ENCODE measurements at regions not wholly inside any gene's neighbourhood (a gene's known extent, or its start where the extent isn't known, plus 50 kb on each side); places are given as distances from the start of the nearest gene placed in this dataset.
"Not testable (repeated sequence)": the region's sequence is repeated elsewhere in the genome, so short reads cannot be mapped to it uniquely, and the experiment has no call there.

DNA sequence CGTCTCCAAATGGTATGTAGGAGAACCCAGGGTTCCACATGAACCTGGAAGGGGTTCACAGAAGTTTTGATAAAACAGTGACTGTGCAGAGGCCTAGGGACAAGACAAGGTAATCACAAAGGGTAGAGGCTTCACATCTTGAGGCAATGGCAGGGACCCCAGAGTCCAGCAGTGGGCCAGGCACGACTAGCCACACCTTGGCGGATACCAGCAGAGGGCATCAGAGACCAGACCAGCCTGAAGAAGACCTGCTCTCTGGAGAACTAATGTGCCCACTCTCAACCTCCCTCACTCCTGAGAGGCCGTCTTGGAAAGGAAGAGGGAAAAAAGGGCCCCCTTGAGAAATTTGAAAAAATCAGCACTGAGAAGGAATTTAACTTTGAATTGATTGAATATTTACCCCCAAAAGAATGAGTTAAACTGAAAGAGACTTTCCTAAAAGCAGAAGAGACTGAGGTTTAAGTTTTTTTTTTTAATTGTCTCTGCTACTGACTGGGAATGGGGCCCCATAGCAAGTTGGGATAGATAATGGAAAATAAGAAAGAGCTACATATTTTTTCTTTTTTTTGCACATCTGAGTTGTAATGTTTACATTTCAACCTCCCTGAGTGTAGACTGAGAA lies 243.8 kb upstream of the JADE1 start:
- DNase-seq (ENCODE audit: low spot score): peak; percentile 48

DNA sequence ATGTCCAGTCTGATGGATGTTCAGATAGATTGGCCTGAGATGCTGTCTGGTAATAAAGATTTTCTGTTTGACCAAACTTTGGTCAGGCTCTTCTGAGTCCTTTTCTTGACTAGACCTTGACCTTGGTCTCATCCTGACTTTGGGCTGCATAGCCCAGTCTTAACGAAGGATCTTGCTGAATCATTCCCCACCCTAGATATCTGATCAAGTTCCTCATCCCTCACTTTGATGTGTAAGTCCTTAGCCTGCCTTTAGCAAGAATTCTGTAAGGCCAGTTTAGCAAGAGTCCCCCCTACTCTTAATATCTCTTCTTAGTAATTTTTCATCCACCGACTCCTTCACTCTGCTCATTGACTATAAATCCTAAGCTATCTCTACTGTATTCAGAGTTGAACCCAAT lies 244.4 kb upstream of the JADE1 start:
- DNase-seq (ENCODE audit: low spot score): no peak

DNA sequence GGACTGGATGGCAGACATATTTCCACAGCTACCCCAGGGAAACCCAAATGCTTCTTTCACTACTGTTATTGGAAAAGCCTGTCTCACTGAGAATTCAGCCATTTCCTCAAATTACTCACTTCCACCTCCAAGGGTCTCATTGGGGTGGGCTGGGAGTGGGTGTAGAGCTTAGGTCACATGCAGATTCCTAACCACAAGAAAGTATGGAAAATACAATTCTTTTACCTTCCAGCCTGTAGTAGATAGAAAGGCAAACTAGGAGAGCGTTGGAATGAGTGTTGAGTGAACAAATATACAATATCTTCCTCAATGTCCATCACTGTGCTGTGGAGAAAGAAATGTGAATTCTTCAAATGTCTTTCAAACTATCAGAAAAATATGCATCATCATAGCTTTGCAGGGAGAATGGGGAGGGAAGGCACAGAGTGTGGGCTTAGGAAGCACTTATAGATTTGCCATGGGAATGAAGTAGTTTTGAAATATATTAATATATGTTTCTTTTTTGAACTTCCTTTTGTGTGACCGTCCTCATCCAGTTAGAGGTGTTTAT lies 245.3 kb upstream of the JADE1 start:
- DNase-seq (ENCODE audit: low spot score): no peak

DNA sequence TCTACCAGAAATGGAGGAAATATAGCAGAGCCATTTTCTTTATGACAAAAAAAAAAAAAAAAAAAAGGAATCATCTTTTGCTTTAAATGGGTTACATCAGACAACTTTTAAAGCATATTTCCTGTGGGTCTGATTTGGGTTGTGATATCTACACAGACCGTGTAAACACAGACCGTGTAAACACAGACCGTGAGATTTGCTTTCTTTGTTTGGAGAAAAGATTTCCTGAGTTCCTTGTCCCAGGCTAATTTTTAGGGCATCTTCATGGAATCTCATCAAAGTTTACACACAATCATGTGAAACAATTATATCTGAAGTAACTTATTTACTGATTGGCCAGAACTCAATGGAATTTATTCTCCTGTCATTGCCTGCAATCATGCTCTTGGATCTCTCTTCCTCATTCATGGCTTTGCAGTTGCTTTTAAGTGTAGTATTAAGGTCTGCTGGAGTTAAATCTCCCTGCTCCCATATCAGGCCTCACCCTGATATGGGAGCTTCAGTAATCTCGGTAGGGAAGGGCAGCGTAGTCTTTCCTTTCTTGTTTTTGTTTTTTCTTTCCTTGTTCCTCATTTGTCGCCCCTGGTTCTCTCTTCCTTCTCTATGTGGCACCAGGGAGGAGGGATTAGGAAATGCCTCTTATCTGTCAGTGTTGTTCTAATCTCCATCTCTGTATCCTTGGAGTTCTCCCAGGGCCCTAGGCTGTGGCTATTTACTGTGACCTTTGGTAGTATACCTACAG lies 248.6 kb upstream of the JADE1 start:
- DNase-seq (ENCODE audit: low spot score): no peak

DNA sequence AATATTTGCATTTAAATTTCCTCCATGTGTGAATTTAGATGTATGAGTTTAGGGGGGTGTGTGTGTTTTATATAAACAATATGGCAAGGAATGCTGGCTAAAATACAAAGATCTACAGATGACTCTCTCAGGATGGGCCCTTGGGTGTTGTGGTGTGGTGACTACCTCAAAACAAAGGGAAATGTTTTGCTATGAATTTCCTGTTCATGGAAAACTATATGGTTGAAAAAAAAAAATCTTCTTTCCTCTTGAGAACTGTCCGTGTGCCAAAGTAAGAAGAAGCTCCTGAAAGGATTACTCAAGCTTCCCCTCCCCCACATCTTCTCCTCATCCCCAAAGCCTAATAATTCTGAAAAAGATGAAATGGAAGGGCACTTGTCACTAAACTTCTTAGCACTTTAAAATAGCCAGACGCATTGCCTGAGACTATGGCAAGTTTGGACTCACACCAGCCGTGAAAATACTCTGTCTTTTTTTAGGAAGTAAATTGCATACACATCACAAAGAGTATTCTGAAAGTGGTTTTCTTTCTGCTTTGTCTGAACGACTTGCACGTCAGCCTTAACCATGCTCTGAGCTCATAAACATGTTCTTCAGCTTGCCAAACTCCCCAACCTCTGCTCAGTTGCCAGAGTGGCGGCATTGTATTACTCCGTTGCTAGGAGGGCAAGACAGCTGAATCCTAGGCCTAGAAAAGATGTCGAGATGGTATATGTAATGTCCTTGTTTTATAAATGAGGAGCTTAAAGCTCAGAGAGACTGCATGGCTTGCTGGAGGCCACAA lies 250.4 kb upstream of the JADE1 start:
- no peak for DNase-seq (ENCODE audit: low spot score)

DNA sequence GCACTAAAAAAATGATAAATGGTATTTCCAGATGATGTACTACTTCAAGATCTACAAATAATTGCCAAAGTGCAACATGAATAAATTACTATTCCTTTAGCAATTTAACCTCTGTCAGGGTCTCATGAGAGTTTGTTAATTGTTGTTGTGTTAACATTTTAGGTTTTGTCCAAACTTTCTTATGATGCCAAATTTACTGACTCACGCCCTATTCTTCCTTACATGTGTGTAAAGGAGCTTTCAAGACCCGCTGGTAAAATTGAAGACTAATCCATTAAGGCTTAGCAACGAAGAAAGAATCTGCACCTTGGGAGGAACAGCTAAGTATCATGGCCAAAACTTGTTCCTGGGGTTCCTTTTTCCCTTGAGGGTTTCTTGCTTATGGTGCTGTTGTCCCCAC lies 252.7 kb upstream of the JADE1 start:
- no peak for DNase-seq (ENCODE audit: low spot score)

DNA sequence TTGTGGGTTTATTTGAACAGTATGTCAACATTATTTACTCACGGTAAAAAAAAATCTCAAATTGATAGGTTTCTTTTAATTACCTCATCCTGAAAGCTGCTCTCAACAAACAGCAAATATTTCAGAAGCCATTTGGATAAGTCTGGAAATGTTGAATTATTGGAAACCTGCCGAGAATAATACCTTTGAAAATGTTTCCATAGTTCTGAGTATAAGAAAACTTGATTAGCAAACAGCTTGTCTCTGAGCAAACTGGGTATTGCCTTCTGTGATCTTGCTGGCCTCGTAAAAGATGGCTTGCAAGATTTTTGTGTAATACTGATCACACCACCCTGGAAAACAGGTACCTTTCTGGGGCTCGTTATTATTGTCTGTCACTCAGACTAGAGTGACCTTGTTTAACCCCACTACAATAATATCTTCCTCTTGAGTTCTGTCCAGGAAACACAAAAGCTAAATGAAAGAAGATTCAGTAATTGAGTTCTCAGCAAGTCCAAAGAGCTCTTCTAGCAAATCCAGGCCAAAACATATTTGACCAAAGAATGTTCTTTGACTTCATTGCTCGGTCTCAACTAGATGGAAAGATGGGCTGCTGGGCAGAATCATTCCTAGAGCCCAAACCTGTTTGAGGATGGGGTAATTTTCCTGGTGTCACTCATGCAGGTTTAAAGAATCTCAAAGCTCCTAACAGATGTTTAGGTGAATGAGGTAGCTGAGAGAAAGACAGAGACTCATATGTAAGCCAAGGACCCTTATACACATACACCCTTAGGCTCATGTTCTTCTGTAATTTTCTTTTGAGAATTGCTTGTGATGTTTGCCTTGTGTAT lies 255.6 kb upstream of the JADE1 start:
- no peak for DNase-seq (ENCODE audit: low spot score)

DNA sequence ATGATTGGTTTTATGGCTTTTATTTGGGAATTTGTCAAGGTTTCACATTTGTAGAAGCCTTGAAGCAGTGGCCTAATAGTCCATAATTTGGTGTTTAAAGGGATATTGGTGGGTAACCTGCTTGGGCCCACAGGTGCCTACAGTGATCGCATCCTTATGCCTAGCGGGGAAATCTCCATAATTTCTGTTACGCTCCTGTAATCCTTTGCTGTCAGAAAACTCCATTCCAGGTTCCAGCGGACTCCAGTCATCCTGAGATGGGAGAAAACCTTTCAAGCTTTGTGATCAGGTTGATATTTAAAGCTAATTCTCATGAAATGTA lies 257.0 kb upstream of the JADE1 start:
- DNase-seq (ENCODE audit: low spot score): no peak

DNA sequence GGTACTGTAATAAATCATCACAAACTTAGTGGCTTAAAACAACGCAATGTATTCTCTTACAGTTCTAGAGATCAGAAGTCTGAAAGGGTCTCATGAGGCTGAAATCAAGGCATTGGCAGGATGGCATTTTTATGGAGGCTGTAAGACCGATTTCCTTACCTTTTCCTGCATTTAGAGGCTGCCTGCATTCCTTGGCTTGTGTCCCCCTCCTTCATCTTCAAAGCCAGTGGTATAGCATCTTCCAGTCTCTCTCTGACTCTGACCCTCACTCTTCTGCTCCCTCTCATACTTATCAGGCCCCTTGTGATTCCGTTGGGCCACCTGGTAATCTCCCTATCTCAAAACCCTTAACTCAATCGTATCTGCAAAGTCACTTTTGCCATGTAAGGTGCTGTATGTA lies 258.2 kb upstream of the JADE1 start:
- DNase-seq (ENCODE audit: low spot score): no peak

DNA sequence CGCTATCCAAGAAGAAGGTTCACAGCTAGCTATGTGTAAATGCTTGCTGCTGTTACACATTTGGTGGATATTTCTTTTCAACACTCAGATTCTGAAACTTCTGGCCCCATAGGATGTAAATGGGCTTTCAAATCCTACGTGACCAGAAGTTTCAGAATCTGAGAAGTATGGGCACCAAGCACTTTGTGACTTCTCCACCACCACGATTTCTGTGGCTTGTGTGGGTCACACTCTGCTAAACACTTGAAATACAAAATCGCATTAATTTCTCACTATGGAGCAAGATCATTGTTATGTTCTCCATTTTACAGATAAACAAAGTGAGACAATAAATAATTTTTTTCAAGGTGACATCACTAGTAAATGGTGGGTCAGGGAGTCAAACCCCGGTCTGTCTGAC lies 259.4 kb upstream of the JADE1 start:
- DNase-seq (ENCODE audit: low spot score): no peak

DNA sequence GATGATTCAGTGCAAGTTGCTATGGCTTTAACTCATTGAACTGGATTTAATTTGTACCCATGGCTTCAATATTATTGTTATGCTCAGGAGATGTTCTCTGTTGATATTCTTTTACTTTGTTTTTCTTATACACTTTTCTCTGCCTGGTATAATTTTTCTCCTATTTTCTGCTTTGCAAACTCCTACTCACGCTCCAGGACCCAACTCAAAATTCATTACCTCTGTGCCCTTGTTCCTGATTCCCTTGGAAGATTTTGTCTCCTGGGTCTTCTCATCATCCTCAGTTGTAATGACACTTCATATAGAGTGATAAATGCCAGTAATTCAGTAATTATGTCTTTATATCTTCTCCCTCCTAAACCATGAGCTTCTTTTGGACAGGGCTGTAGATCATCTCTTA lies 259.9 kb upstream of the JADE1 start:
- no peak for DNase-seq (ENCODE audit: low spot score)

DNA sequence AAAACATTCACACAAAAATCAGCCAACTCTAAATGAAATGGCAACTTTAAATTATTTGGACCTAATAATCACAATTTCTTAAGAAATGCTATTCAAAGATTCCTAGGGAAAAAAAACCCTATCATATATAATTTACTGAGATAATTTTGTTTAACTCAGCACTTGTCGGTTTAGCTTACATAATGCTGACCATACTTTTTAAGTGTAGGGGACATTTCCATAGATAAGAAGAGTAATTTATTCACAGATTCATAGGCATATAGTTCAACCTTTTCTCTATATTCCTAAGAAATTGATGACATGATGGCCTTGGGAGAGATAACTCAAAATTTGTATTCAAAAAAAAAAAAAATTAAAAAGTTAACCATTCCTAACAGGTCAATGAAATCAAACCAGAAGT lies 260.8 kb upstream of the PGRMC2 start:
- no peak for DNase-seq (ENCODE audit: low spot score)

DNA sequence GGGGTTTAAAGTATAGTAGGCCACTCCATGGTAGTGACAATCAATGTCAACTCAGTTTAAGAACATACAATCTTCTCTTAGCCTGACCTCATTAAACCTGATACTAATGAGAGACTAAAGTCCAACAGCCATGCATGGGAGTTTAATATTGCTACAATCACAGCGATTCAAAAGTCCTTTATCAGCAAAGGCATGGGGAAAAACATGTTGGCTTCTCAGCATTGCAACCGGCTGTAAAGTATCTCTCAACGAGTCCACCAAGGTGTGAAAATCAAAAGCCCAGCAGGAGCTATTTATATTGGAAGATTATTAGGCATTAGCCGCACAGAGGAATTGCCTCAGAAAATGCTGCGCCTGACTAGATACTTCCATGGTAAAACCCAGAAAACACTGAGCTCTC lies 256.7 kb upstream of the PGRMC2 start:
- DNase-seq (ENCODE audit: low spot score): no peak

DNA sequence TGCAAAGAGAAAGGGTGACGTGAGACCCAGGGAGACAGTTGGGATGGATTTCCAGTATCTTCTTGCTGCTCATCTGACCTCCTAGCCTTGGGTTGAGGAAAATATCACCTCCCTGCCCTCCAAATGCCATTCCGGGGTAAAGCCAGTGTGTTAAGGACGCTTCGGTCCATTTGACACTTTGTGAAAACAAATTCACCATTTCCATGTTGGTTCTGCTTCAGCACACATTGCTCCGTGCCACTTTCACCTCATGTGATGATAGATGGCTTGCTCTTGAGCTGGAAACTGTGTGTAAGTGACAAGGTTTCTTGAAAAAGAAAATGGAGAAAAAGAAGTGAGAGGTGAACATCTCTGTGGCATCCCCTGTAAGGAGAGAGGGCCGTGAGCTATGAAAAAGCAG lies 256.1 kb upstream of the PGRMC2 start:
- DNase-seq (ENCODE audit: low spot score): no peak

DNA sequence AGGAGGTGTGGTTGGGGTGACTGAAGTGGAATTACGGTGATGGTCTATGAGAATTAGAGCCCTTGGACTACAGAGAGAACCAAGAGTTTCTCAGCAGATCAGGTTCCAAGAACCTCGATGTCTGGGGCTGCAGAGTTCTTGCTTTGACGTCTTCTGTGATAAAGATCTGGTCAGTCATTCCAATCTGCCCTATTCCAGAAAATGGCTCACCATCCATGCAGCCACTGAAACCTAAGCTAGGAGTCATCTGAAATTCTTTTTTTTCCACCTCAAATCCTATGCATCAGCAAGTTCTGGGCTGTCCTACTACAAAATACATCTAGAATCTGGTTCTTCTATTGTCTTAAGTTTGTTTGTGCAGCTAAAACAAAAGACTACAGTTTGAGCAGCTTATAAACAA lies 254.4 kb upstream of the PGRMC2 start:
- no peak for DNase-seq (ENCODE audit: low spot score)

DNA sequence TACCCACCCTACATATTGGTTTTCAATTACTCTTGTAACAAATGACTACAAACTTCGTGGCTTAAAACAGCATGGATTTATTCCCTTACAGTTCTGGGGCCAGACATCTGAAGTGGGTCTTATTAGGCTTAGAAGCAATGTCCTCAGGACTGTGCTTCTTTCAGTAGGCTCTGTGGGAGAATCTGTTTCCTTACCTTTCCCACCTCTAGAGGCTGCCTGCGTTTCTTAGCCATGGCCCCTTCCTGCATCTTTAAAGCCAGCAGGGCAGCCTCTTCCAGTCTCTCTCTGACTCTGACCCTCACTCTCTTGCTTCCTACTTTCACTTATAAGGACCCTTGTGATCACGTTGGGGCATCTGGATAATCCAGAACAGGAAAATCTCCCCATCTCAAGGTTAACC lies 252.5 kb upstream of the PGRMC2 start:
- no peak for DNase-seq (ENCODE audit: low spot score)

DNA sequence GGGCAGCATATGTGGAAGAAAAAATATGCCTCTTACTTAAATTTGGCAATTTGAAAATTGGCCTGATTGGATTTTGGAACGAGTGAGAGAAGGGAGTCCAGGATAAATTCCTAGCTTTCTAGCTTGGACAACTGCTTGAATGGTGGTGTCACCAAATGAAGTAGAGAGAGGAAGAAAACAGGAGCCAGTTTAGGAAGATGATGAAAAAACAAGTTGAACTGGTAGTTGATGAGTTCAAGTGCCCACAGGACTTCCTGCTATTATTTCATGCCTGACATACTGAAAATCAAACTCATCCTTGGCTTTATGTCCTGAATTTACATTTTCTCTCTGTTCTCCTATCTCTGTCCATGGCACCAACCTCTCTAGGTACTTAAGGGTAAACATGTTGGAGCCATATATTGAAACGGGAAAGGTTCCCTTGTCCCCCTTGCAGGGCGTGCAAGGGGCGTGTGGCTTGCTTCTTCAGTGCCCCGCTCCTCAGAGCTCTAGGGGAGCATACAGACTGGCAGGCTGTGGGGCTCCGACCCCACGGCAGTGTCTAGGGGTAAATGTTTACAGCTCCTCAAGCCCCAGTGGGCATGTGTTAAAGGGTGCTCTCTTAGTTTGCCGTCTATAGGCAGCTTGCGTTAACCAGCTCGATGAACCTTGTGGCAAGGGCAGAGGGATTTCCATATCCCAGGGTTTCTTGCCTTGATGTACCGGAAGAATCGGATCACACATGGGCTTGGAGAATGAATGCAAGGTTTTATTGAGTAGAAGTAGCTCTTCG lies 250.7 kb upstream of the PGRMC2 start:
- no peak for DNase-seq (ENCODE audit: low spot score)

DNA sequence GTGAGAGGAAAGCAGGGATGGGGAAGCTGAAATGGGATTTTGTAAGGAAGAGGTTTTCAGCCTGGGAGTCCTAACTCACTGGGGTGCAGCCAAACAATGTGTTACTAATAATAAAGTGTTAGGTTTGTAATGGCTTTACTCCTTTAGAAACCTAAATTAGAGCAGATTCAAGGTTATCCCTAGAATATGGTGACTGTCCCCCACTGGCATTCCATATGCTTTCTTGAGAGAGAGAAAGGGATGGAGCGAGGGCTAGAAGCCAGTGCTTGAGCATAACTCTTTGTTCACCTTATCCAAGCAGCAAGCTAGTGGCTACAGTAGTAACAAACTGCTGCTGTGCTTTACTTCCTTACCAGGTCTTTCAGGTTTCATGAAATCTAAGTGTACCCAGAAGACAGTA lies 249.1 kb upstream of the PGRMC2 start:
- DNase-seq (ENCODE audit: low spot score): no peak

DNA sequence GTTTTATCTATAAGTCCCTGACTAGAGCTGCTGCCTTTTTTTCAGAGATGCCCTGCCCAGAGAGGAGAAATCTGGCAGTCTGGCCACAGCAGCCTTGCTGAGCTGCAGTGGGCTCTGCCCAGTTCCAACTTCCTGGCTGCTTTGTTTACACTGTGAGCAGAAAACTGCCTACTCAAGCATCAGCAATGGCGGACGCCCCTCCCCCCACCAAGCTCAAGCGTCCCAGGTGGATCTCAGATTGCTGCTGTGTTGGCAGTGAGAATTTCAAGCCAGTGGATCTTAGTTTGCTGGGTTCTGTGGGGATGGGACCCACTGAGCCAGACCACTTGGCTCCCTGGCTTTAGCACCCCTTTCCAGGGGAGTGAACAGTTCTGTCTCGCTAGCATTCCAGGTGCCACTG lies 247.9 kb upstream of the PGRMC2 start:
- not testable (repeated sequence) for DNase-seq (ENCODE audit: low spot score)

DNA sequence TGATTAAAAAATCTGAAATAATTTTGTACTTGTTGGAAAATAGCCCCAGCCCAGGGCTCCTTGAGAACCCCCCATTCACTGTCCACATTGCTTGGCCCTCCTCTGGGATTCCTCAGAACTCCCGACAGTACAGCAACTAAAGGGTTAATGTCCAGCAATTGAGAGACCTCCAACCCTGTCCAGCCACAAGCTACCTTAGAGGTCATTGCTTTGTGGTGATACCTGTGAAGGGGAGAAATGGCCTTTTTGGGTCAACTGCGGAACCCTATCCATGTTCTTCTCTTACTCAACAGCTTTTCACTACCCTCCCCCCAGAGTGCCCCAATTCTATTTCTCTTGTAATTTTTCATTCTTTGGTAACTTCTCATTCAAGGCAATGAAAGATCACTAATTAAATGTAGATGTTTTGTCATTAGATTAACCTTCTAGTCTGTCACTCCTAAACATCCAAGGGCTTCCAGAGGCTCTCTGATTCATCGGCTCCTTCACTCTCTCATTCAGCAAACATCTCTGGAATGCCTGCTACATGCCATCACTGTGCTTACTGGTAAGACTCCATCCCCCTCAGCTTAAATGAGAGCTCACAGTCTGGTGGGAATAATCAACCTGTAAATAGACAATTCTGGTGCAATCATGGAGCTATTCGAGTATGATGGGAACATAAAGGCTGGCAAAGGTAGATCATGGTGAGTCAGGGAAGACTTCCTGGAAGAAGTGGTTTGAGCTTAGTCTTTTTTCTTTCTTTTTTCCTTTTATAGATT lies 241.4 kb upstream of the PGRMC2 start:
- no peak for DNase-seq (ENCODE audit: low spot score)

Data from hematopoietic multipotent progenitor cell treated with erythropoietin and hydrocortisone succinate and interleukin-3 and kit ligand, for 15 days (in vitro differentiated cells).